ENCODE measurements at regions not wholly inside any gene's neighbourhood (a gene's known extent, or its start where the extent isn't known, plus 50 kb on each side); places are given as distances from the start of the nearest gene placed in this dataset.

DNA sequence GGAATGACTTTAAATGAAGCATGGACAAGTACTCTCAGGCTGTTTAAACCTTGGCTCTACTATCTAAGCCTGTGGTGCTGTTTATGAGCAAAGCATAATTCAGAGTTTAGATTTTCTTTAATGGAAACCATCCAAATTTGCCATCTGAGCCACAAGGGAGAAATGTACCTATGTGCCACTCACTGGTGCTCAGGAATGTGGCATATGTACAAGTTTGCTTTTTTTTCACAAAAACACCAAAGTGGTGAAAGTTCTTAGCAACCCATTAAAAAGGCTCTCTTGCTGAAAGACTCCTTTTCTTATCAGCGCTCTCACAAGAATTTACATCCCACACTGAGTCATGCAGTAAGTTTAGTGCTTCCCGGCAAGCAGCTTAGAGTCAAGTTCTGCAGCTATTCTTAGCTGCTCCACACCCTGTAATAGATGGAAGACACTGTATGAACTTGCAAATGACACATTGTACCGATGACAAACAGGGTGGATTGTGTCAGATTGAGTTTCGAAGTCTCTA, 57.3 kb upstream of the MLIP start:
- H3K4me3 ChIP-seq, result peak overlapping the region in 2 of 4 donors; percentile 1 to 31
- peak overlapping the region in 3 of 4 donors; percentile 13 to 78 (median 56) for H3K27ac ChIP-seq
- no peaks in the 10 kb centered on the region for H3K36me3 ChIP-seq
- peaks cover 0 to 40% (median 7%) of the 10 kb centered on the region in 4 donors for H3K4me1 ChIP-seq
- DNase-seq (ENCODE audit: low spot score in 2 of 2), result no peak
- H3K9me3 ChIP-seq, result no peaks in the 10 kb centered on the region
- no peaks in the 10 kb centered on the region for H3K27me3 ChIP-seq
- WGBS, 2 donors, result 18 to 34% methylated on average over 4 of the region's 4 CpGs
- no peak for TF ChIP-seq POLR2A (IDR thresholded peaks at IDR 0.05)
- TF ChIP-seq EP300 (IDR thresholded peaks at IDR 0.05), result peak in 1 of 2 donors; percentile 67

DNA sequence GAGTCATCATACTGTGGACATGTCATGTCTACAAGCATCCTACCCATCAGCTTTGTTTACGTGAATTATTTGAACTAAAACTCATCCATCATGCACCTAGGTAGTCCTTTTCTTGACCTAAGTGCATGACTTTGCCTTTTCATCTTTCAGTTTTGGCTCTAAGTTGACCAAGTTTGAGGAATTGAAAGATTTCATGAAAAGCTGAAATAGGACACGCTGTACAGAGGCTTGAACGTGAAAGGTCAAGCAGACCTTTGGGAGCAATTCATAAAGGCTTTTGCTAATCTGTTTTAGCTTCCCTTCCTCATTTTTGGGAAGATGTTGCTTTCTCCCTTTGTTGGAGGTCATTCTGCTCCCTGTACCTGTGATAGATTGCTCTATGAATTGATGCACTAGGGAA, 55.1 kb upstream of the MLIP start:
- Histone ChIP-seq H3K36me3 (no peaks in the 10 kb centered on the region), H3K9me3 (no peaks in the 10 kb centered on the region), H3K27ac (peak overlapping the region in 2 of 4 donors; percentile 31 to 41), H3K4me3 (no peak overlapping the region), H3K4me1 (peaks cover 0 to 61% (median 10%) of the 10 kb centered on the region in 4 donors), H3K27me3 (no peaks in the 10 kb centered on the region)
- no peak for DNase-seq (ENCODE audit: low spot score in 2 of 2)
- WGBS, 2 donors, result 61 to 70% methylated on average over 3 of the region's 3 CpGs
- TF ChIP-seq, protein P1, sequence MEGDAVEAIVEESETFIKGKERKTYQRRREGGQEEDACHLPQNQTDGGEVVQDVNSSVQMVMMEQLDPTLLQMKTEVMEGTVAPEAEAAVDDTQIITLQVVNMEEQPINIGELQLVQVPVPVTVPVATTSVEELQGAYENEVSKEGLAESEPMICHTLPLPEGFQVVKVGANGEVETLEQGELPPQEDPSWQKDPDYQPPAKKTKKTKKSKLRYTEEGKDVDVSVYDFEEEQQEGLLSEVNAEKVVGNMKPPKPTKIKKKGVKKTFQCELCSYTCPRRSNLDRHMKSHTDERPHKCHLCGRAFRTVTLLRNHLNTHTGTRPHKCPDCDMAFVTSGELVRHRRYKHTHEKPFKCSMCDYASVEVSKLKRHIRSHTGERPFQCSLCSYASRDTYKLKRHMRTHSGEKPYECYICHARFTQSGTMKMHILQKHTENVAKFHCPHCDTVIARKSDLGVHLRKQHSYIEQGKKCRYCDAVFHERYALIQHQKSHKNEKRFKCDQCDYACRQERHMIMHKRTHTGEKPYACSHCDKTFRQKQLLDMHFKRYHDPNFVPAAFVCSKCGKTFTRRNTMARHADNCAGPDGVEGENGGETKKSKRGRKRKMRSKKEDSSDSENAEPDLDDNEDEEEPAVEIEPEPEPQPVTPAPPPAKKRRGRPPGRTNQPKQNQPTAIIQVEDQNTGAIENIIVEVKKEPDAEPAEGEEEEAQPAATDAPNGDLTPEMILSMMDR (IDR thresholded peaks at IDR 0.05), result no peak
- TF ChIP-seq POLR2A (IDR thresholded peaks at IDR 0.05) (no peak), EP300 (IDR thresholded peaks at IDR 0.05) (peak in 1 of 2 donors; percentile 54)

DNA sequence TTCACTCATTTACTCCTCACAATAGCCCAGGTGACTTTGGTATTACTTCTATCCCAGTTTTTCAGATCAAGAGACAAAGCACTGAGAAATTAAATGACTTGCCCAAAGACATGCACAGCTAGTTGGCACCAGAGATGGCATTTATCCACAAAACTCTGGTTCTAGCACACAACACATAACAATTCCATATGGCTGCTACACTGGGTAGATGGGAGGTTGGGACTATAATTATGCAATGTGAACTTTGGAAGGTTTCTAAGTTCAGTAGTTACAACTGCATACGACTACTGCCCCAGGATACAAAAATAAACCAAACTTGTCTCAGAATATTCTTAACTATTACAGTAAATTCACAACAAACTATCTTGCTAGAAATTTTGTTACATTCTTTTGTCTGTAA, 54.2 kb upstream of the MLIP start:
- Histone ChIP-seq H3K27me3 (no peaks in the 10 kb centered on the region), H3K27ac (peak overlapping the region in 2 of 4 donors; percentile 31 to 41), H3K36me3 (no peaks in the 10 kb centered on the region), H3K4me1 (peaks cover 0 to 71% (median 10%) of the 10 kb centered on the region in 4 donors), H3K9me3 (no peaks in the 10 kb centered on the region), H3K4me3 (no peak overlapping the region)
- no peak for DNase-seq (ENCODE audit: low spot score in 2 of 2)
- no peak for TF ChIP-seq POLR2A (IDR thresholded peaks at IDR 0.05)
- TF ChIP-seq, protein P1 (IDR thresholded peaks at IDR 0.05), result no peak
- no peak for TF ChIP-seq EP300 (IDR thresholded peaks at IDR 0.05)
- WGBS, 2 donors, result 39 to 43% methylated on average over 1 of the region's 1 CpG

DNA sequence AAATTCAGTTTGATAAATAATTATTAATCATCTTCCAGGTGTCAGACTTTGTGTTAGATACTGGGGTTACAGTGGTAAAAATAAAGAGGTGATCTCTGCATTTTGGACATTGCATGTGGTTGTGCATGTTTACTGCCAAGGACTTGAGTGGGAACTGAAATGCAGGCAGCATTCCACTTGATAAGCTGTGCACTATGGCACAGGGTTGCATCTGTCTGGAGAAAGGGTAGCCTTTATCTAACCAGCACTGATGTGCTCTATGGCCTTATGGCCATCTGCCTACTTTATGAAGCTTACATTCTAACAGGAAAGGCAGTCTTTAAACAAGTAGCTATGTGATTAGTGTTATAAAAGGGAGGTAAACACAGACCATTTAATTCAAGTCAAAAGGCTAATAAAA, 53.0 kb upstream of the MLIP start:
- Histone ChIP-seq H3K27ac (peak overlapping the region in 2 of 4 donors; percentile 10 to 70), H3K27me3 (no peaks in the 10 kb centered on the region), H3K4me3 (no peak overlapping the region), H3K36me3 (no peaks in the 10 kb centered on the region), H3K4me1 (peaks cover 0 to 74% (median 10%) of the 10 kb centered on the region in 4 donors), H3K9me3 (no peaks in the 10 kb centered on the region)
- TF ChIP-seq, protein P1 (IDR thresholded peaks at IDR 0.05), result no peak
- no peak for TF ChIP-seq POLR2A (IDR thresholded peaks at IDR 0.05)
- no peak for TF ChIP-seq EP300 (IDR thresholded peaks at IDR 0.05)
- DNase-seq (ENCODE audit: low spot score in 2 of 2), result no peak

DNA sequence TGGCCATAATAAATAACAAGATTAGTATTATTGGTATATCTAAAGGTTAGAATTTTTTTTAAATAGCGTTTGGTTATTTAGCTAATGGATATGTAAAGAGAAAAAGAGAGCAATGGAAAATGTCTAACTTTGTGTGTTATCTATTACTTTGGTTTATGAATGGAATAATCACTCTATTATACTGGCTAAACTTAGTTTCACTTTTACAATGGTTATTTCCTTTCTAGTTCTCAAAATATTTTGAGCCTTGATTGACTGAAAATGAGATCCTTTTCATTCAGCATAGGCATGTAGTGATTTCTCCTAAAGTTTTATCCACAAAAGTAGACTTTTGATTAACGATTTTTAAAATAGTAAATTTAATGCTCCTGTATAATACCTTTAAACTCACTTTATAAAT, 51.6 kb upstream of the MLIP start:
- 54 to 64% methylated on average over 2 of the region's 2 CpGs for WGBS, 2 donors
- H3K9me3 ChIP-seq, result no peaks in the 10 kb centered on the region
- peak overlapping the region in 1 of 4 donors; percentile 38 for H3K4me3 ChIP-seq

More for the DNA sequence above, 51.6 kb upstream of the MLIP start:
- Histone ChIP-seq H3K27ac (peak overlapping the region in 2 of 4 donors; percentile 70 to 75), H3K36me3 (no peaks in the 10 kb centered on the region), H3K4me1 (peaks cover 0 to 66% (median 10%) of the 10 kb centered on the region in 4 donors), H3K27me3 (no peaks in the 10 kb centered on the region)
- no peak for TF ChIP-seq POLR2A (IDR thresholded peaks at IDR 0.05)
- TF ChIP-seq, protein P1 (IDR thresholded peaks at IDR 0.05), result no peak
- TF ChIP-seq EP300 (IDR thresholded peaks at IDR 0.05), result no peak
- DNase-seq (ENCODE audit: low spot score in 2 of 2), result no peak

All from tibial nerve (tissue), 4 donors.